K562 (cell line): ENCODE measurements at regions not wholly inside any gene's neighbourhood (a gene's known extent, or its start where the extent isn't known, plus 50 kb on each side); places are given as distances from the start of the nearest gene placed in this dataset.

Experiments used
- ATAC-seq: fragments of 200-7000 bp; cut with Tn5 transposase; 3 replicates; pipeline ENCODE4 v1.9.1; 2020; ENCODE audit warnings: moderate library complexity
- BruUV-seq: library from RNA; stranded (reverse); fragments of 400-500 nt; replicated peaks from 2 replicates; lab custom pipeline; 2021; lab: Mats Ljungman, UMichigan
- CTCF ChIA-PET: fragments of 300-600 bp; formaldehyde crosslinking; extraction: SDS; loops from one replicate; lab custom pipeline; 2021; ENCODE audit warnings: low intra/inter-chr PET ratio; lab: Yijun Ruan, JAX
- POLR2A ChIA-PET: fragments of 300-600, 350-650 bp; sonication (Branson Sonifier 250); formaldehyde crosslinking; extraction: SDS; loops from one replicate; lab custom pipeline; 2021; ENCODE audit warnings: antibody characterized with exemption, inconsistent platforms; lab: Yijun Ruan, JAX
- DNase-seq, 4 experiments: peaks; one replicate each; pipeline versions ENCODE4 v3.0.0 to v3.0.0-alpha.2; 2011 to 2018; ENCODE audit warnings: low spot score in 3 of 4, mixed read lengths in 3 of 4; ENCODE audit errors: extremely low read depth in 1 of 4
- FAIRE-seq: peaks from 2 replicates; lab custom pipeline; 2011; peaks lifted over from hg19 to GRCh38; lab: Jason Lieb, UNC
- H2AFZ ChIP-seq: 2 replicates; pipeline ENCODE4 v1.6.0; 2011; ENCODE audit warnings: low read depth, low read length, control low read depth, inconsistent platforms
- H3K27ac ChIP-seq: fragments of 200-600 bp; 3 replicates; pipeline ENCODE4 v1.8.0; 2011; ENCODE audit warnings: low read depth, mild to moderate bottlenecking, control low read depth, inconsistent platforms, low read length, moderate library complexity, mixed read lengths; ENCODE audit errors: extremely low read depth
- H3K27me3 ChIP-seq, 2 experiments: fragments of 300-600 bp in 1 of 2; 2 replicates in 1 of 2; 3 replicates in 1 of 2; pipeline versions ENCODE4 v1.6.0 to v1.8.0; 2011; ENCODE audit warnings: inconsistent platforms in 2 of 2, low read length in 2 of 2, mild to moderate bottlenecking in 1 of 2, mixed read lengths in 1 of 2, moderate library complexity in 1 of 2; ENCODE audit not compliant: control insufficient read depth in 2 of 2, insufficient read depth in 2 of 2
- H3K36me3 ChIP-seq: fragments of 300-600 bp; 3 replicates; pipeline ENCODE4 v1.8.0; 2011; ENCODE audit warnings: mild to moderate bottlenecking, low read length, inconsistent platforms; ENCODE audit not compliant: control insufficient read depth, insufficient read depth
- H3K4me1 ChIP-seq, 2 experiments: fragments of 200-600 bp in 1 of 2; replicated peaks in 1 of 2; 2 replicates in 1 of 2; 3 replicates in 1 of 2; pipeline versions ENCODE4 v1.5.1 to v1.8.0; 2011; ENCODE audit warnings: inconsistent platforms in 2 of 2, low read length in 2 of 2, mild to moderate bottlenecking in 1 of 2, mixed read lengths in 1 of 2, moderate library complexity in 1 of 2; ENCODE audit not compliant: control insufficient read depth in 2 of 2, insufficient read depth in 2 of 2
- H3K4me2 ChIP-seq: 2 replicates; pipeline ENCODE4 v1.6.1; 2011; ENCODE audit warnings: low read length, control low read depth, inconsistent platforms, mixed read lengths; ENCODE audit not compliant: insufficient read depth
- H3K4me3 ChIP-seq: fragments of 200-600 bp; sonication (generic), shearing (Covaris generic); 2 replicates; pipeline ENCODE4 v1.5.1; 2016; ENCODE audit warnings: control low read depth, inconsistent platforms
- H3K79me2 ChIP-seq: fragments of 200-600 bp; 3 replicates; pipeline ENCODE4 v1.8.0; 2011; ENCODE audit warnings: low read length, inconsistent platforms; ENCODE audit not compliant: control insufficient read depth, insufficient read depth
- H3K9ac ChIP-seq, 2 experiments: 2 replicates each; pipeline versions ENCODE4 v1.6.0 to v1.6.1; 2011; ENCODE audit warnings: low read depth in 2 of 2, low read length in 2 of 2, control low read depth in 1 of 2, inconsistent platforms in 1 of 2, mild to moderate bottlenecking in 1 of 2, mixed read lengths in 1 of 2; ENCODE audit not compliant: insufficient read depth in 1 of 2
- H3K9me1 ChIP-seq: one replicate; pipeline ENCODE4 v1.6.0; 2011; ENCODE audit warnings: inconsistent platforms, mild to moderate bottlenecking, low read length, moderate library complexity; ENCODE audit not compliant: control insufficient read depth, insufficient read depth
- H3K9me3 ChIP-seq: replicated peaks from 2 replicates; pipeline ENCODE4 v1.5.1; 2011; ENCODE audit warnings: low read depth, low read length, inconsistent platforms; ENCODE audit not compliant: control insufficient read depth, insufficient read depth
- H4K20me1 ChIP-seq: replicated peaks from 2 replicates; pipeline ENCODE4 v1.6.1; 2011; ENCODE audit warnings: low read length, inconsistent platforms, mixed read lengths; ENCODE audit not compliant: control insufficient read depth, insufficient read depth
- E2F1 ChIP-seq: sonication (generic); formaldehyde crosslinking; IDR thresholded peaks from 2 replicates; pipeline ENCODE4 v1.8.1; 2023; ENCODE audit warnings: mild to moderate bottlenecking, missing genetic modification reagents, moderate library complexity
- FOXK1 ChIP-seq: sonication (generic); formaldehyde crosslinking; IDR thresholded peaks from 2 replicates; pipeline ENCODE4 v1.8.0; 2022; ENCODE audit warnings: missing genetic modification reagents, mild to moderate bottlenecking, borderline replicate concordance
- GTF2E2 ChIP-seq: fragments of 200-800 bp; sonication (Bioruptor generic); IDR thresholded peaks from 2 replicates; pipeline ENCODE4 v1.6.1; 2016; ENCODE audit warnings: missing genetic modification characterization, missing compliant biosample characterization
- MAX ChIP-seq: sonication (generic); formaldehyde crosslinking; IDR thresholded peaks from 2 replicates; pipeline ENCODE4 v1.9.0; 2022; ENCODE audit warnings: mild to moderate bottlenecking, missing genetic modification reagents
- PHTF2 ChIP-seq: fragments of 250-450 bp; sonication (Bioruptor Pico); IDR thresholded peaks from 2 replicates; pipeline ENCODE4 v1.5.0; 2021; ENCODE audit warnings: mild to moderate bottlenecking
- ZFX ChIP-seq: sonication (generic); formaldehyde crosslinking; IDR thresholded peaks from 2 replicates; pipeline ENCODE4 v1.8.0; 2022; ENCODE audit warnings: mild to moderate bottlenecking, missing genetic modification reagents, moderate library complexity
- ZNF316 ChIP-seq: fragments of 450-650 bp; IDR thresholded peaks from 2 replicates; pipeline ENCODE4 v1.6.1; 2016
- WGBS: fragments of 100-300 bp; shearing (Covaris generic); methylation state at CpG from one replicate; pipeline ENCODE4 v1.1.6; 2016; ENCODE audit warnings: low coverage, mixed read lengths; ENCODE audit not compliant: insufficient coverage; ENCODE audit errors: missing lambda C conversion rate; 5-methylcytosine and 5-hydroxymethylcytosine counted together
- in situ Hi-C: fragments of 300-500 bp; cut with MboI; formaldehyde crosslinking; loops from 4 replicates; pipeline ENCODE4 v1.15.0; 2018; ENCODE audit warnings: inconsistent platforms, mixed read lengths
- intact Hi-C: fragments of 100-400 bp; cut with micrococcal nuclease; formaldehyde crosslinking; loops from 2 replicates; pipeline ENCODE4 v1.14.2; 2022

DNA sequence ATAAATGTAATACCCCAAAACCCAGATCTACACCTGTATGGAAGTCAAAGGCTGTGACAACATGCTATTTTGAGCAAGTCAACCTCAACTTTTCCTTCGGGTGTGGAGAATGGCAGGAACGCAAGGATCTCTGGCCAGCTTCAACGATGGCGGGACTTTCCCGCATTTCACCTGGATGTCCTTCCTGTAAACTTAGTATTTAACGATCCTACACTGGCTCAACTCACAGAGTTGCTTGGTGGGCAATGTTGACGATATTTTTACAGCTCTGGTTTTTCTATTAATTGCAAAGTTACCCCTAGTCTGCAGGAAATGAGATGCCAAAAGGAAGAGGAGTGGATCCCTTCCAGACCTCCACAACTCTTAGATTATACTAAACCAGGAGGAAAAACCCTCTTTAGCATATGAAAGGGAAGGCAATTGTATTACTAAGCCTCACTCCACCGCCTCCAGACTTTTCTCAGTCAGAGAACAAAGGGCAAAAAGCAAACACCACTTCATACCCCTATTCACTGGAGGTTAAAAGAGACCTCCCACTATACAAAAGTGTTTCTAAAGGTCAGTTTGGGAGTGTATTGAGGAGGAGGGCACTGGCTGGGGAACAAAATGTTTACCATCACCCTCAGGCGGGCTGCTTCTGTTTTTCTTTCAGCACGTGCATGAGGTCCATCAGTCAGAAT is 56.5 kb upstream of the ACVR1 start (continued):
- TF ChIP-seq E2F1 (no peak), FOXK1 (no peak), PHTF2 (CRISPR knock-in tag) (no peak)

DNA sequence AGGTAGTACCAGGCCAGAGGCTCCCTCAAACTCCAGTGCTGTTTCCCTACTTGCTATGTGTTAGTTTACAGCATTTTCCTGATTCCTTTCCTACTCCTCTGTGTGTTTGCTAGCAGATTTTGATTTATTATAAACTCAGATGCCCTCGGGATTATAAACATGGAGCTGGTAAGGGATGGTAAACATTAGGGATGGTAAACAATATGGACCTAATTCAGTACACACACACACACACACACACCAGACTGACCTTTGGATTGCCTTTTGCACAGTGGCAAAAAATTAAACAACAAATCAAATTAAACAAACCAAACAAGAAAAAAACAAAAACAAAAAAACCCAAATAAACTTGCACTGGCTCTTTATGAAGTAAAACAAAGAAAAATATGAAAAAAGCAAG is 55.4 kb upstream of the ACVR1 start:
- POLR2A ChIA-PET = no interaction called here
- H3K9ac ChIP-seq = no peak overlapping the region
- TF ChIP-seq MAX (CRISPR knock-in tag) (no peak), GTF2E2 (tag) (0 out of 2 replicates have a peak, but pooled peaks have one; percentile 18), ZFX (CRISPR knock-in tag) (no peak), ZNF316 (peak; percentile 69)
- TF ChIP-seq, all 486 proteins: peak for 2
- Histone ChIP-seq H3K27me3 (no peaks in the 10 kb centered on the region), H3K36me3 (no peaks in the 10 kb centered on the region), H2AFZ (peak overlapping the region; percentile 75; the same call in 1 of the 2 replicates), H3K9me1 (no peaks in the 10 kb centered on the region), H4K20me1 (no peaks in the 10 kb centered on the region), H3K4me2 (no peak overlapping the region), H3K9me3 (no peaks in the 10 kb centered on the region), H3K4me1 (peaks cover 14 to 84% of the 10 kb centered on the region in 2 experiments), H3K27ac (no peak overlapping the region), H3K4me3 (no peak overlapping the region), H3K79me2 (no peaks in the 10 kb centered on the region)
- WGBS = 55% methylated on average over 1 of the region's 1 CpG
- FAIRE-seq (no peak), DNase-seq (no peak), ATAC-seq (no peak)
- CTCF ChIA-PET = interaction anchor here (0.7 kb wide), 1 partner anchor 11 kb away, joined by 3 read pairs; no protein-coding TSS in a partner anchor
- in situ Hi-C loops = no loop called here
- no TSS peak for BruUV-seq
- intact Hi-C loops = loop anchor here (2.0 kb wide), 2 partner anchors 55 to 607 kb away; partner anchors contain the start of genes ACVR1 and ERMN
